ENCODE measurements at regions not wholly inside any gene's neighbourhood (a gene's known extent, or its start where the extent isn't known, plus 50 kb on each side); places are given as distances from the start of the nearest gene placed in this dataset.

- no peak overlapping the region for H3K4me2 ChIP-seq (ENCODE audit: low read length)
- no peaks in the 10 kb centered on the region for H3K36me3 ChIP-seq (ENCODE audit: control insufficient read depth, low read length)
- H3K4me3 ChIP-seq (ENCODE audit: low read length) = no peak overlapping the region
- no peaks in the 10 kb centered on the region for H4K20me1 ChIP-seq (ENCODE audit: control insufficient read depth, insufficient read depth, low read depth, low read length)
- no peak overlapping the region for H3K27ac ChIP-seq (ENCODE audit: low read depth, low read length)
- H3K27me3 ChIP-seq (ENCODE audit: control insufficient read depth, low read length) = no peaks in the 10 kb centered on the region
- no peaks in the 10 kb centered on the region for H3K9me3 ChIP-seq (ENCODE audit: control insufficient read depth, insufficient read depth, low read length)
- no peaks in the 10 kb centered on the region for H3F3A ChIP-seq (ENCODE audit: control insufficient read depth, insufficient read depth)
- no peaks in the 10 kb centered on the region for H3K79me2 ChIP-seq (ENCODE audit: control insufficient read depth, low read length)
- H3K4me1 ChIP-seq (ENCODE audit: control insufficient read depth, low read length) = no peaks in the 10 kb centered on the region
- no peaks in the 10 kb centered on the region for H3K9me2 ChIP-seq (replicated peaks; ENCODE audit: control insufficient read depth, low read length)
- no peak for TF ChIP-seq EZH2phosphoT487 (IDR thresholded peaks at IDR 0.05; ENCODE audit: borderline replicate concordance, low read length)
- TF ChIP-seq, protein P1, sequence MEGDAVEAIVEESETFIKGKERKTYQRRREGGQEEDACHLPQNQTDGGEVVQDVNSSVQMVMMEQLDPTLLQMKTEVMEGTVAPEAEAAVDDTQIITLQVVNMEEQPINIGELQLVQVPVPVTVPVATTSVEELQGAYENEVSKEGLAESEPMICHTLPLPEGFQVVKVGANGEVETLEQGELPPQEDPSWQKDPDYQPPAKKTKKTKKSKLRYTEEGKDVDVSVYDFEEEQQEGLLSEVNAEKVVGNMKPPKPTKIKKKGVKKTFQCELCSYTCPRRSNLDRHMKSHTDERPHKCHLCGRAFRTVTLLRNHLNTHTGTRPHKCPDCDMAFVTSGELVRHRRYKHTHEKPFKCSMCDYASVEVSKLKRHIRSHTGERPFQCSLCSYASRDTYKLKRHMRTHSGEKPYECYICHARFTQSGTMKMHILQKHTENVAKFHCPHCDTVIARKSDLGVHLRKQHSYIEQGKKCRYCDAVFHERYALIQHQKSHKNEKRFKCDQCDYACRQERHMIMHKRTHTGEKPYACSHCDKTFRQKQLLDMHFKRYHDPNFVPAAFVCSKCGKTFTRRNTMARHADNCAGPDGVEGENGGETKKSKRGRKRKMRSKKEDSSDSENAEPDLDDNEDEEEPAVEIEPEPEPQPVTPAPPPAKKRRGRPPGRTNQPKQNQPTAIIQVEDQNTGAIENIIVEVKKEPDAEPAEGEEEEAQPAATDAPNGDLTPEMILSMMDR (IDR thresholded peaks at IDR 0.05; ENCODE audit: low read depth, low read length, poor library complexity, severe bottlenecking) = no peak
Measured at GRCh38 chr3:181764544-181764943, 52.8 kb downstream of the SOX2 start.

DNA sequence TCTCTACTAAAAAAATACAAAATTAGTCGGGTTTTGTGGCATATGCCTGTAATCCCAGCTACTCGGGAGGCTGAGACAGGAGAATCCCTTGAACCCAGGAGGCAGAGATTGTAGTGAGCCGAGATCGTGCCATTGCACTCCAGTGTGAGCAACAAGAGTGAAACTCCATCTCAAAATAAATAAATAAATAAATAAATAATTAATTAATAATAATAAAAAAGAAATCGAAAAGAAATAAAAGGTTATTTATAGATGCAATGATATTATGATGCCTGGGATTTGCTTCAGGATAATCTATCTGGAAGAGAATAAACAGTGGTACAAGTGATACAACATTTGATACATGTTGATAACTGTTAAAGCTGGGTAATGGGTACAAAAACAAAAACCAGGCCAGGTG, 58.6 kb downstream of the SOX2 start:
- Histone ChIP-seq H3K9me2 (replicated peaks; ENCODE audit: control insufficient read depth, low read length) (no peaks in the 10 kb centered on the region), H3K9me3 (ENCODE audit: control insufficient read depth, insufficient read depth, low read length) (no peaks in the 10 kb centered on the region), H3K79me2 (ENCODE audit: control insufficient read depth, low read length) (no peaks in the 10 kb centered on the region), H4K20me1 (ENCODE audit: control insufficient read depth, insufficient read depth, low read depth, low read length) (no peaks in the 10 kb centered on the region), H3K4me2 (ENCODE audit: low read length) (no peak overlapping the region), H3K4me3 (ENCODE audit: low read length) (no peak overlapping the region), H3K27ac (ENCODE audit: low read depth, low read length) (no peak overlapping the region), H3K27me3 (ENCODE audit: control insufficient read depth, low read length) (no peaks in the 10 kb centered on the region), H3K4me1 (ENCODE audit: control insufficient read depth, low read length) (peaks cover 6% of the 10 kb centered on the region), H3K36me3 (ENCODE audit: control insufficient read depth, low read length) (no peaks in the 10 kb centered on the region), H3F3A (ENCODE audit: control insufficient read depth, insufficient read depth) (no peaks in the 10 kb centered on the region)
- no peak for TF ChIP-seq EZH2phosphoT487 (IDR thresholded peaks at IDR 0.05; ENCODE audit: borderline replicate concordance, low read length)
- TF ChIP-seq, protein P1 (IDR thresholded peaks at IDR 0.05; ENCODE audit: low read depth, low read length, poor library complexity, severe bottlenecking) = no peak

DNA sequence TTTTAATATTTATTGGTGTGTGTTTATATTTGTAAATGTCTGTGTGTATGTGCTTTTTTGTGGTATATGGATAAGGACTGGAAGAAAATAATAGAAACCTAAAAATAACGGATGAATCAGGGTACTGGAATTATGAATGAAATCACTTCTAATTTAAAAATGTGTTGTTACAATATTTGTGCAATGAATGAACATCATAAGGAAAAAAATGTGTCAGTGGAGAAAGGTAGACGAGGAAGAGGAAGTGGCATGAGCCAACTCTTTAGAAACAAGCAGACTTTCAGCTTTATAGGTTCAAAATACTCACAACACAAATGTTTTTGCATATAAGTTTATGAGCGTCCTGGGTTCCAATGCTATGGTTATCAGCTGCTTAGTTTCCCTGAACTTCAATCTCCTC, 59.4 kb downstream of the SOX2 start:
- H3K9me3 ChIP-seq (ENCODE audit: control insufficient read depth, insufficient read depth, low read length) = no peaks in the 10 kb centered on the region
- H3K36me3 ChIP-seq (ENCODE audit: control insufficient read depth, low read length) = no peaks in the 10 kb centered on the region
- no peaks in the 10 kb centered on the region for H3K79me2 ChIP-seq (ENCODE audit: control insufficient read depth, low read length)
- H3K4me3 ChIP-seq (ENCODE audit: low read length) = no peak overlapping the region
- no peak for TF ChIP-seq EZH2phosphoT487 (IDR thresholded peaks at IDR 0.05; ENCODE audit: borderline replicate concordance, low read length)
- TF ChIP-seq, protein P1 (IDR thresholded peaks at IDR 0.05; ENCODE audit: low read depth, low read length, poor library complexity, severe bottlenecking) = no peak
- no peak overlapping the region for H3K27ac ChIP-seq (ENCODE audit: low read depth, low read length)
- no peaks in the 10 kb centered on the region for H3K27me3 ChIP-seq (ENCODE audit: control insufficient read depth, low read length)
- H3F3A ChIP-seq (ENCODE audit: control insufficient read depth, insufficient read depth) = no peaks in the 10 kb centered on the region
- no peaks in the 10 kb centered on the region for H3K9me2 ChIP-seq (replicated peaks; ENCODE audit: control insufficient read depth, low read length)
- no peaks in the 10 kb centered on the region for H4K20me1 ChIP-seq (ENCODE audit: control insufficient read depth, insufficient read depth, low read depth, low read length)
- H3K4me2 ChIP-seq (ENCODE audit: low read length) = no peak overlapping the region
- peaks cover 6% of the 10 kb centered on the region for H3K4me1 ChIP-seq (ENCODE audit: control insufficient read depth, low read length)

DNA sequence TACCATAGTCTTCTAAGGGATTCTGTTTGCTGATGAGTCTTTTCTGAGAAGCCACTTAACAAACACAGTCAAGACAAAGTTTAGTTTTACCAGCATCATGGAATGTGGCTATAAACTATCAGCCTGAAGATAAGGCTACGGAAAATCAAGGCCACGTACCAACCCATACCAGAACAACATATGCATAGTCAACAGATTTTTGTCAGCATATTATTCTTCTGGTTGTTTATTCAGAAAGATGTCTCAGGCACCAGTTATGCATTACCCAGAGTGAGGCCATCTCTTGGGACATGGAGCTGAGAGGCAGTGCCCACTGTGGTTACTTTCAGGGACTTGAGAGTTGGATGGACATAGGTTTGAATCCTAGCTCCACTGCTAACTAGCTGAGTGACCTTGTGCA, 60.4 kb downstream of the SOX2 start:
- no peak overlapping the region for H3K27ac ChIP-seq (ENCODE audit: low read depth, low read length)
- H3K4me3 ChIP-seq (ENCODE audit: low read length) = no peak overlapping the region
- H3K79me2 ChIP-seq (ENCODE audit: control insufficient read depth, low read length) = no peaks in the 10 kb centered on the region
- no peaks in the 10 kb centered on the region for H4K20me1 ChIP-seq (ENCODE audit: control insufficient read depth, insufficient read depth, low read depth, low read length)
- no peaks in the 10 kb centered on the region for H3K9me3 ChIP-seq (ENCODE audit: control insufficient read depth, insufficient read depth, low read length)
- no peaks in the 10 kb centered on the region for H3K36me3 ChIP-seq (ENCODE audit: control insufficient read depth, low read length)
- peaks cover 6% of the 10 kb centered on the region for H3K4me1 ChIP-seq (ENCODE audit: control insufficient read depth, low read length)
- no peak overlapping the region for H3K4me2 ChIP-seq (ENCODE audit: low read length)
- H3K27me3 ChIP-seq (ENCODE audit: control insufficient read depth, low read length) = no peaks in the 10 kb centered on the region
- H3K9me2 ChIP-seq (replicated peaks; ENCODE audit: control insufficient read depth, low read length) = no peaks in the 10 kb centered on the region
- no peaks in the 10 kb centered on the region for H3F3A ChIP-seq (ENCODE audit: control insufficient read depth, insufficient read depth)
- TF ChIP-seq, protein P1 (IDR thresholded peaks at IDR 0.05; ENCODE audit: low read depth, low read length, poor library complexity, severe bottlenecking) = no peak
- no peak for TF ChIP-seq EZH2phosphoT487 (IDR thresholded peaks at IDR 0.05; ENCODE audit: borderline replicate concordance, low read length)
